MCF 10A (cell line): ENCODE measurements at regions not wholly inside any gene's neighbourhood (a gene's known extent, or its start where the extent isn't known, plus 50 kb on each side); places are given as distances from the start of the nearest gene placed in this dataset.

ENCODE experiments used
- BruUV-seq: library from RNA; stranded (reverse); fragments of 400-500 nt; replicated peaks from 2 replicates; lab custom pipeline; 2021; lab: Mats Ljungman, UMichigan
- CTCF ChIA-PET: fragments of 300-600 bp; sonication (Branson Sonifier 250); formaldehyde crosslinking; extraction: SDS; loops from one replicate; lab custom pipeline; 2021; ENCODE audit warnings: antibody characterized with exemption, inconsistent platforms; lab: Yijun Ruan, JAX
- POLR2A ChIA-PET: fragments of 300-600, 350-650 bp; sonication (Branson Sonifier 250); formaldehyde crosslinking; extraction: SDS; loops from one replicate; lab custom pipeline; 2020; ENCODE audit warnings: antibody characterized with exemption, inconsistent platforms; lab: Yijun Ruan, JAX
- DNase-seq: peaks from one replicate; pipeline ENCODE4 v3.0.0-alpha.2; 2018; ENCODE audit not compliant: unreplicated experiment
- H3K27ac Mint-ChIP-seq: one replicate; pipeline ENCODE4 v1.8.0; 2022; ENCODE audit warnings: mild to moderate bottlenecking, low read depth, mixed read lengths; ENCODE audit not compliant: unreplicated experiment
- H3K27me3 Mint-ChIP-seq: one replicate; pipeline ENCODE4 v1.8.0; 2022; ENCODE audit warnings: mixed read lengths; ENCODE audit not compliant: insufficient read depth, unreplicated experiment
- H3K36me3 Mint-ChIP-seq: one replicate; pipeline ENCODE4 v1.8.0; 2022; ENCODE audit warnings: mild to moderate bottlenecking, moderate library complexity, mixed read lengths; ENCODE audit not compliant: insufficient read depth, unreplicated experiment
- H3K4me1 Mint-ChIP-seq: one replicate; pipeline ENCODE4 v1.8.0; 2022; ENCODE audit warnings: mixed read lengths; ENCODE audit not compliant: insufficient read depth, unreplicated experiment
- H3K4me3 Mint-ChIP-seq: one replicate; pipeline ENCODE4 v1.8.0; 2022; ENCODE audit warnings: mild to moderate bottlenecking, moderate library complexity, mixed read lengths; ENCODE audit not compliant: unreplicated experiment
- H3K9me3 Mint-ChIP-seq: one replicate; pipeline ENCODE4 v1.8.0; 2022; ENCODE audit warnings: mixed read lengths; ENCODE audit not compliant: unreplicated experiment
- CTCF ChIP-seq: fragments of 200-600 bp; IDR thresholded peaks from one replicate; pipeline ENCODE4 v1.8.0; 2022; ENCODE audit warnings: antibody characterized with exemption, mild to moderate bottlenecking; ENCODE audit not compliant: unreplicated experiment
- intact Hi-C: fragments of 100-400 bp; cut with micrococcal nuclease; formaldehyde crosslinking; loops from 2 replicates; pipeline ENCODE4 v1.14.1; 2022

- no TSS peak for BruUV-seq
- no peak for DNase-seq
- CTCF ChIA-PET = interaction anchor here (0.6 kb wide), 1 partner anchor 232 kb away, joined by 3 read pairs; no protein-coding TSS in a partner anchor
- H3K27ac Mint-ChIP-seq = no peak overlapping the region
- POLR2A ChIA-PET = no interaction called here
- H3K4me1 Mint-ChIP-seq = no peaks in the 10 kb centered on the region
- intact Hi-C loops = no loop called here
- peaks cover 15% of the 10 kb centered on the region for H3K9me3 Mint-ChIP-seq
- TF ChIP-seq CTCF = no peak
- no peaks in the 10 kb centered on the region for H3K27me3 Mint-ChIP-seq
- H3K36me3 Mint-ChIP-seq = no peaks in the 10 kb centered on the region
- no peak overlapping the region for H3K4me3 Mint-ChIP-seq
Observed at GRCh38 chrX:79618280-79618679, 251.1 kb upstream of the ITM2A start.

GRCh38 chrX:79604364-79604763 lies 237.2 kb upstream of the ITM2A start:
- Mint-ChIP-seq H3K27ac (no peak overlapping the region), H3K4me3 (no peak overlapping the region), H3K9me3 (peaks cover 14% of the 10 kb centered on the region), H3K4me1 (no peaks in the 10 kb centered on the region), H3K27me3 (no peaks in the 10 kb centered on the region), H3K36me3 (no peaks in the 10 kb centered on the region)
- no TSS peak for BruUV-seq
- no peak for TF ChIP-seq CTCF
- ChIA-PET POLR2A (no interaction called here), CTCF (no interaction called here)
- DNase-seq = no peak
- intact Hi-C loops = no loop called here

GRCh38 chrX:79601341-79602131 lies 234.4 kb upstream of the ITM2A start:
- no peak for DNase-seq
- intact Hi-C loops = no loop called here
- POLR2A ChIA-PET = no interaction called here
- BruUV-seq = no TSS peak
- Mint-ChIP-seq H3K9me3 (peaks cover 16% of the 10 kb centered on the region), H3K27me3 (no peaks in the 10 kb centered on the region), H3K4me1 (no peaks in the 10 kb centered on the region), H3K36me3 (no peaks in the 10 kb centered on the region), H3K4me3 (no peak overlapping the region), H3K27ac (no peak overlapping the region)
- no peak for TF ChIP-seq CTCF
- CTCF ChIA-PET = interaction anchor here (0.5 to 0.6 kb wide), 3 partner anchors 104 to 152 kb away, joined by 3 read pairs; no protein-coding TSS in a partner anchor

GRCh38 chrX:79592259-79592658 lies 225.1 kb upstream of the ITM2A start:
- ChIA-PET CTCF (interaction anchor here (0.6 kb wide), 1 partner anchor 55 kb away, joined by 3 read pairs; no protein-coding TSS in a partner anchor), POLR2A (interaction anchor here (0.6 kb wide), 1 partner anchor 1034 kb away, joined by 3 read pairs; no protein-coding TSS in a partner anchor)
- peak; percentile 4 for TF ChIP-seq CTCF
- Mint-ChIP-seq H3K4me1 (no peaks in the 10 kb centered on the region), H3K27ac (no peak overlapping the region), H3K4me3 (no peak overlapping the region), H3K27me3 (no peaks in the 10 kb centered on the region), H3K36me3 (no peaks in the 10 kb centered on the region), H3K9me3 (peaks cover 33% of the 10 kb centered on the region)
- peak; percentile 4 for DNase-seq
- BruUV-seq = no TSS peak
- intact Hi-C loops = no loop called here
